Smooth muscle cell of the brain vasculature (primary cell): ENCODE measurements at regions not wholly inside any gene's neighbourhood (a gene's known extent, or its start where the extent isn't known, plus 50 kb on each side); places are given as distances from the start of the nearest gene placed in this dataset.
"Not testable (repeated sequence)": the region's sequence is repeated elsewhere in the genome, so short reads cannot be mapped to it uniquely, and the experiment has no call there.

ENCODE experiments used
- DNase-seq: peaks from one replicate; pipeline ENCODE4 v3.0.0-alpha.2; 2012; ENCODE audit warnings: low read depth, low spot score

DNA sequence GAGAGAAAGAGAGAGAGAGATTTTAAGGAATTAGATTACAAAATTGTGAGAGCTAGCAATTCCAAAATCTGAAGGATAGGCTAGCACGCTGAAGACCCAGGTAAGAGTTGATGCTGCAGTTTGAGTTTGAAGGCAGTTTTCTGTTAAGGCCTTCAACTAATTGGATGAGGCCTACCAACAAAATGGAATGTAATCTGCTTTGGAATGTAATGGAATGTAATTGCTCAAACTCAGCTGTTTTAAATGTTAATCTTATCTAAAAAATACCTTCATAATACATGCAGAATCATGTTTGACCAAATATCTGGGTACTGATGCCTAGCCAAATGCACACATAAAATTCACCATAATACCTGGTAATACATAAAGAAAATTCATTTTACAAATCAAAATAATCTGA is 976.1 kb downstream of the LTN1 start:
- DNase-seq, result no peak

DNA sequence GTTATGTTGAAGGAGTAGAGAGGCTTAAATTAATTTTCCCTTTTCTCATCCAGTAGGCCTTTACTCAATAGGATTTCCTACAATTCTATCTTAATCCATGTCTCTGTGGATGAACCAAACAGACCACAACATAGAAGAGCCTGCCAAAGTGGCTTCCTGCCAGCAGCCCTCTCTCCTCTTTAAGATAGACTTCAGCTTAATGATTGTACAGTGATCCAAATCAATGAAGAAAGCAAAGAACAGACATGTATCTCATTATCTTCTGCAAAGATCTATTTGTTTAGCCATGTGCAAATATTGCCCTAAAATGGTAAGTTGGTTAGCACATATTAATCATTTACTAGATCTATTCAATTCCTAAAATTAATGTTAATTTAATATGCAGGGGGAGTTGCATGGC is 979.6 kb downstream of the LTN1 start:
- not testable (repeated sequence) for DNase-seq

DNA sequence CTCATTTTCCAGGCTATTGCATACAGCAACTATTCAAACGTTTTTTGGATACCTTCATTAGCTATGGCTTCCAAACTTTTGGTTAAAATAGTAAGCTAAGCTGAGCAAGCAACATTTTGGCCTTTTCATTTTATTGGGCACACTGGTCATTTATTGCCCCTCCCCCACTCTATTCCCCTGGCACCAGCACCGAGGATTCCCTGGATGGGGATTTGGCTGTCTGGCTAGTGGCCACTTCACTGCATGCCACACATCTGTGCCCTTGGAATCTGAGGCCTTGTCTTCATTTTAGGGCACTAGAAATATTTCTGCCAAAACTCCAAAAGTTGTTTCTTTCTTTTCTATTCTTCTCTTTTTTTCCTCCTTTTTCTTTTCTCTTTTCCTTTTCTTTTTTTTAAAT is 980.7 kb downstream of the LTN1 start:
- DNase-seq, result not testable (repeated sequence)

DNA sequence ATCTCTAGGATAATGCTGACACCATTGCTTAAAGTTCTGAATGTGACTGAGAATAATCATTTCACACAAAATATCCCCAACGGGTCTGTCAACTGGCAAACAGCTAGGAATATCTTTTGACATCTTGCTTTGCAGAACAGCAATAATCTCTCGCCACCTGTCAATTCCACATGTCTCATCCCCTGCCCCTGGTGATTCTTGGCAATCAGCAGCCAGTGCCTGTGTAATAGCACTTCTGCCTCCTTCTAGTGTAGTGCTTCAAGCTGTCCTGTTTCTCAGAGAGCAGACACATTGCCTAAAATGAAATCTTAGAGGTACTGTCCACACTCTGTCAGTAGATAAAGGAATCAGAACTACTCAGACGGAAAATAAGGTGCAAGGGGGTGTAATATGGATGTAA is 984.4 kb downstream of the LTN1 start:
- not testable (repeated sequence) for DNase-seq

DNA sequence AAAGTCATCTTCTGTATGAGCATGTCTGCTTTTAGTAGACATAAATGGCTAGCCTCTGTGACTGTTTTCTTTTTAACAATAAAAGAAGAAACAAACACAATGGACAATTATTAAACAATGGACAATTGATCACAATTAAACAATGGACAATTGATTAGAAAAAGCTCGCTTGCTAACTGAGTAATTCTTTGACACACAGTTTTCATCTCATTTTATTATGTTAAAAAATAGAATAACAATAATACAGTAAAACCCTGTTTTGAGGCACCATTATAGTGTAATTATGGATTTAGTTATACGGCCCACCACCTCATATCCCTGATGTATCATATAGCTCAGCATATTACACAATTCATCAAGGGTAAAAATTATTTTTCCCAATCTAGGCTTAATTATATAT is 989.0 kb downstream of the LTN1 start:
- not testable (repeated sequence) for DNase-seq

DNA sequence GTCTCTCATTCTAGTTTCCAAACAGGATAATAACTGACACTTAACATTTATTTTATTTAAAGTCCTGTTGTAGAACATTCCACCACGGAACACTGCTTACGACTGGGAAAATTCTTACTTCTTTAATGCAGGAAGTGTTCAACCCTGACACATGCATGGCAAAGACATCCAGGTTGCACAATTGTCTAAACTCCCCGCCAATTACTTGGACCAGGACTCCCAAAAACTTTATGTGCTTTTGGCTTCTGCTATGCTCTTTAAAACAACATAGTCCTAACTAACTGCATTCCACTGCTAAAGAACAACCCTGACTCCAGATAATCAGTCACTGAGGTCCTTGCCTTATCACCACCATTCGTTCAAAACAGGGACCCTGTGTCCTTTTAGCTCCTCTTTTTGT is 995.8 kb downstream of the LTN1 start:
- DNase-seq, result not testable (repeated sequence)

DNA sequence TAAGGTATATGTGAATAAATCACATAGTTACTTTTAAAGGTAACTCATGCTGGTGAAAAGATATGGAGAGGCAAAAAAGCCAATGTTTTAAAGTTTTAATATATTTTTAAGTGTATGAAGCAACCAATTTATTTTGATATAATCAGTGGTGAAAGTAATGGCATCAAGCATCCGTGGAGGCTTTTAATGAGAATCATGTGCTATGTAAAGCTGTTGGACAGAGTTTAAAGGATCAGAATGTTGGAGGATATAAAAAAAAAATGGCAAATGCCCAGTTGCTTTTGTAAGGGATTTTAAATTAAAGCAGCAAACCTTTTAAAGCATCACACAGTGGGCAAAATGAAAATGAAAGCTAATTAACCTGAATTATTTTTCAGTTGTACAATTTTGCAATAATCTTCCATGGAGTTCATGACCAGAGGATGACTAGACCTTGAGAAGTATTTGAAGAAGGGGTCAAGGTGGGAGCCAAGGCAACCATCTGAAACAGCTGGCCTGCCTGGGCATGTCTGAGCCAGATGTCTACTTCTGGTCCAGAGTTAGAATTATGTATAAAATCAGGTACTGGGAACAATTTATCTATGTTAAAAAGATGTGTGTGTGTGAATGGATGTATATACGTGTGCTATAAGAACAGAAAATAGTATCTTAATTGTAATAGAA is 1007.9 kb downstream of the LTN1 start:
- not testable (repeated sequence) for DNase-seq

DNA sequence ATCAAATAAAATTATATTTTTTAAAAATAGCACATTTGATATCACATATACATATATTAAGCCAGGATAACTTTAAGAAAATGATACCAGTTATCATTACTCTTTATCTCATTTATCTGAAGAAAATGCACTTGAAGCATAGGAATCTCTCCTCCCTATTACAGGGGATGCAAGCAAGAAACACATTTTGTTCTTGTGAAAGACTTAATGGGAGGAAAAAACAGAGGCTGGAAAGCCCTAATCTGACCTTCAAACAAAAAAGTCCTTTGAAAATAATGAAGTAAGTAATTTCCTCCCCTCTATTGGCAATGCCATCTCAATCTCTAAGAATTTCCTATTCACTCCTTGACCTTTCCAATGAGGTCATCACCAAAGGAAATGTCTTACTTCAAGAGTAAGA is 1012.6 kb upstream of the ADAMTS5 start:
- not testable (repeated sequence) for DNase-seq

DNA sequence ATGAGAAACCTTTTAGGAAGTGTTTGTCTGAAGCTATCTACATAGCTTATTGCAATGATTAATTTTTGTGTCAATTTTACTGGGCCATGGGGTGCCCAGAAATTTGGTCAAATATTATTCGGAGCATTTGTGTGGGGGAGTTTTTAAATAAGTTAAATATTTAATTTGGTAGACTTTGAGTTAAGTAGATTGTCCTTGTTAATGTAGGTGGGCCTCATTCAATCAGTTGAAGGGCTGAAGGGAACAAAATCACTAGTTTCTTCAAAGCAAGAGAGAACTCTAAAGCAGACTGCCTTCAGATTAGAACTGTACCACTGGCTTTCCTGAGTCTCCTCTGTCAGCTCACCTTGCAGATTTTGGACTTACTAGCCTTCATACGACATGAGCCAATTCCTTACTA is 1008.6 kb upstream of the ADAMTS5 start:
- DNase-seq, result no peak

DNA sequence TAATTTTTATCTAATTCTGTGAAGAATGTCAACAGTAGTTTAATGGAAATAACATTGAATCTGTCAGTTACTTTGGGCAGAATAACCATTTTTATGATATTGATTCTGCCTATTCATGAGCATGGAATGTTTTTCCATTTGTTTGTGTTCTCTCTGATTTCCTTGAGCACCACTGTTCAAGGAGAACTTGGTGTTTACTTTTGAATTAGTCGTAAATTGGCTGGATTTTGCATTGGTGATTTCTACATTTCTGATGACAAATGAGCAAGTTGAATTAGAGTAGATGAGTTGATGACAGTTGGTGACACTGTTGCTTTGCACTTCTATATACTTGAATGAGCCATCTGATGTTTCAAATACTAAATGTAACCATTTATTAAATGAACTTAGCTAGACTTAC is 1007.3 kb upstream of the ADAMTS5 start:
- DNase-seq, result not testable (repeated sequence)

DNA sequence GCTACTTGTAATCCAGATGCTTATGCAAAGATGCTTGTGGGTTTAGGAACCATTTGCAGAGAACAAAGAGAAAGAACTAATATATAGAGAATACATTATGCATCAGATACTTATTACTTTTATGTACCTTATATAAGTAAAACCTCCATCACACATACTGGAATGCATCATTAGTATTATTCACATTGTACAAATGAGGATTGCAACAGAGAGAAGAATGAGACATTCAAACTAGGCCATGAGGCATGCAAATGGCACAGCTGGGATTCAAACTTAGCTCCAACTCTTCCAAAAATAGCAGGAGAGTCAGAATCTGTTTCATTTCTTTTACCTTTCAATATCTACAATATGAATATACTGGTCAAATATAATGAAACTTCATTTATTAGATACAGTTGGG is 1001.4 kb upstream of the ADAMTS5 start:
- DNase-seq, result not testable (repeated sequence)

DNA sequence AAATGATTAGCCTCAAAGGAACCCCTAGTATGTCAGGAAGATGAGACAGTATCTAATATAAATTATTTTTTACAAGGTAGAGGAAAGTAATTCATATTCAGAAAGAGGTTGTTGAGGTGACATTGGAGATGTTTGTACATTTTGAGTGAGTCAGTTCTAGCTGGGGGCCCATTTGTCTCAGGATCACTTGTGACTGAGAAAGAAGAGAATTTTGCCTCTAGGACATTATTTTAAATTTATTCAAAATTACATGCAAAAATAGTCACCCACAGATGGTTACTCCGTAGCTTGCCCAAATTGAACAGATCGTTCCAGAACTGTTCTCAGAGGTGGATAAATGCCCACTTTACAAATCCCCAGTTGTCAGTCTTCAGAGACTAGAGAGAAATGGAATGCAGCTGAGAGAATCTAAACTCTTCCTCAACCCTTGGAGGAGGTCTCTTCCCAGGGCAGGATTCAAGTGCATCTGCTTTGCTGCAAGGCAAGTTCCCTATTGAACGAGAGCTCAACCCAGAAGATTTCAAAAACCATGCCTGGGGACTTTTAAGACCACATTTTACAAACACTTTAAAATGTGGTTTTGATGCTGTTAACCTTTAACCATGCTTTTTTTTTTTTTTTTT is 987.8 kb upstream of the ADAMTS5 start:
- no peak for DNase-seq

DNA sequence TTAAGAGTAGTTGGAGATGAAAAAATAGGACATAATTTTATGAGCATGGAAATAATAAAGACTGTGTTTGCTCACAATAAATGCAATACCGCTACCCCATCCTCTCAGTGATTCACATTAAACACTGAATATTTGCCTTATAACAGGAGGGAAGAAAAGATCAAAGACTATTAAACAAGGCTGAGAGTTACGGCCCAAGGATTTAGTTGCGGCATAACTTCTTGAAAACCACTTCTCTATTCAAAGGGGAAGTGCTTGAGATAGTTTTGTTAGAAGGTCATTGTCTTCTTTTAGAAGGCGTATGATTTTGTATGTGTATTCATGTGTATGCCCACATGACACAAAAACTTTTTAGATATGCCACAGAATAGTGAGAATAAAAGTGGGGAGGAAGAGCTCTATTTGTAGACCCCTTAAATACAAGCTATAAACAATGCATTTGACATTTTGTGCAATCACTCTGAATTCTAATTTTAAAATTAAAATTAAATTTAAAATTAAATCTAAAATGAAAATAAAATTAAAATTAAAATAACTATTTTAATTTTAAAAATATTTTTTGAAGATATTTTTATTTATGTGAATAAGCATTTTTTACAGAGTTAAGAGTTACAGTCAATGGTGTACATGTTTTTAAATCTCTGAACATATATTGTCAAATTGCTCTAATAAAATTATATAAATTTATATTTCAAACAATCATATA is 986.6 kb upstream of the ADAMTS5 start:
- no peak for DNase-seq

DNA sequence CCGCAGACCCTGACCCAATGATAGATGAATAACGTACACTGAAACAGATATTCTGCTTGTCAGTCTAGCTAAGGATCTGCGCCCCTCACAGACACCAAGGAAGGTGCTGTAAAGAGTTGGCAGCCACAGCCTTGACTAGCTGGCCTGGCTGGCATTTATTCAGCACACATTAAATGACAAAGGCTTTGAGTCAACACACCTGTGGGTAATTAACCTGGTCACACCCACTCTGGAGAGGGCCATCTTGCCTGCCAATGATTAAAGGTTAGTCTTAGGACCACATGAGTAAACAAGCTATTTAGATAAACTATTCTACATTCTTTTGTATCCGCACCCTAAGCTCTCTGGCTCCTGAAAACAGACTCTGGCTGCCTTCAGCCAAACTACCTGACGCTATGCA is 982.2 kb upstream of the ADAMTS5 start:
- not testable (repeated sequence) for DNase-seq

DNA sequence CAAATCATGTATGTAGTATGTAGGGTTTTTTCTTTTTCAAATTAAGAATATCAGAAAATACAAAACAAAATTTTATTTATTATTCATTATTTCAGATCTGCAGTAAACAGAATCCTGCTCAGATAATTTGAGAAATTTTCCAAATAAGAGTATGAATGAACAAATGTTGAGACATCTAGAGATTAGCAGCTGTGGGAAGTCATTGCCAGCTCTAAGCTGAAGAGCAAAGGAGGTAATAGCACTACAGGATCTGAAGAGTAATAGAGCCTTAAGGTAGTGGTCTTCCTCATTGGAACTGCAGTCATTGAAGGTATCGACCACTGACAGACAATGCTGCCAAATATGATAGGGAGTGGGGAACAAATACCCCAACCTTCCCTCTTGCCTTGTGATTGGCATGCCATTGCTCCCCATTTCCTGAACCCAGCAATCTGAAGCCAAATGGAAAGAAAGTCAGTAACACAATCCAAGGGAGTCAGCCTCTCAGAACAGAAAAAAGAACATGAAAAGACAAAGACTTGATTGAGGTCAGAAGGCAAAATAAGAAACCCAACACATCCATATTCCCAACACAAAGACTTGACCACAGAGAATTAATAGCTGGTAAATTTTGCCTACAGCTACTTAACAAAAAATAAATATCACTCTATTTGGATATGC is 963.4 kb upstream of the ADAMTS5 start:
- not testable (repeated sequence) for DNase-seq

DNA sequence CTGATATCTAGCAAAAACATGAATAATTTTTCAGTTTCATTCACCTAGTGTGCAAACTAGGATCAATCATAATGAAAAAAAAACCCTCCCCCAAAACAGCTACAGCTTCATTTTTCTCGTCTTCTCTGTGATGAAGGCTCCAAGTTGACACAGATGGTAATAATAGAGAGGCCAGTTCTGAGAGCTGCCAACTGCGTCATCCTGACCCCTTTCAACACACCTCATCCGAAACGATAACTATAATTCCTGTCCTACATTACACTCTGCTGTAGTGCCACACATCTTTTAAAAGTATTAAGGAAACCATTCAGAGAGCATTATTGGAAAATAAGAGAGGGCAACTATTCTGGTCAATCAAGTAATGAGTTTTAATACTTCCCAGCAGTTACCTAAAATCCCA is 962.3 kb upstream of the ADAMTS5 start:
- not testable (repeated sequence) for DNase-seq

DNA sequence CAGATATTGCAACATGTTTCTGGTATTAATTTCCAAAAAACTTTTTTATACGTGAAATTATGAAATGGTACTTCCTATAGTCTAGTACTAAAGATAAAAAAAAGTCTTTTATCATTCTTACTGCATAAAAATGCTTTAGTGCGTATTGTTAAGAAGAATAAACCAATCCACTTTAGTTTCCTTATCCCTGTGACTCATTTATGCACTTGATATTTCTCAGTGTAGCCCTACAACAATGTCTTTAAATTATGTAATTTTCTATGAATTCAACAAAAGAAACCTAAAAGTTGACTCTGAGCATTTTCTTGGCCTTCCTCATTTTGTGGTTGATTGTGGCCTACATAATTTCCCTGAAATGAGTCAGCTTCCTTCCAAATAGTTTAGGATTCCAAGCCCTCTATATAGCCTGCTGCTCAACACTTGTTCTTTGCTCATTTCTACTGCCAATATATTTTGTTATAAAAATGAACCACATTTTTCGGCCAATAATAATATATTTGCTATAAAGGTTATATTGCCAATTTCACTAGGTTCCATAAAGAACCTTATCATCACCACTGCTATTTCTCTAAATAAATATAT is 961.7 kb upstream of the ADAMTS5 start:
- DNase-seq, result not testable (repeated sequence)

DNA sequence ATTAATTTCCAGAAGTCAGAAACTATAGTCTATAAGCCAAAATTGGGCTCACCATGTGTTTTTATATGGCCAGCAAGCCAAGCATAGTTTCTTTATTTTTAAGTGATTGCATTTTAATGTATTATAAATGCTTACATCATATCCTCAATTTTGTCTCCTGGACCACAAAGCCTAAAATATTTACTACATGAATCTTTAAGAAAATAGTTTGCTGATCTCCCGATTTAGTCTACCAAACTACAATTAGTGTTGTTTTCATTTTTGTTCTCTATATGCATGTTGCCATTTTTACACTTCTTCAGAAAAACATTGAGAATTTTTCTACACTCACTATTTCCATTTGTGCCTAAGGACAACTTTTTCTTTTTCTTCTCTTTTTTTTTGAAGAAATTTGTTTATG is 954.5 kb upstream of the ADAMTS5 start:
- not testable (repeated sequence) for DNase-seq

DNA sequence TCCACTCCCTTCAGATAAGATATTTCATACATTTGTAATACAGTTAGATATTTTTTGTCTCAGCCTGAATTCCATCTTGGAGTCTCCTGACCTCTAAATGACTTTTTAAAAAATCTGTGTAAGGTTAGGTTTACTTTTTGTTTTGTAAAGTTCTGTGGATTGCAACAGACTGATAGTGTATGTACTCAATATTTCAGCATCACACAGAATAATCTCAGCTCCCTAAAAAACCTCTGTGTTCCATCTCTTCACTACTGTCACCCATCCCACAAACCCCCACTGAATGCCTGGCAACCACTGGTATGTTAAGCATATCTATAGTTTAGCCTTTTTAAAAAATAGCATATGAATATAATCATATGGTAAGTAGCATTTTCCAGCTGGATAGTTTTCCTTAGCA is 951.1 kb upstream of the ADAMTS5 start:
- DNase-seq, result not testable (repeated sequence)

DNA sequence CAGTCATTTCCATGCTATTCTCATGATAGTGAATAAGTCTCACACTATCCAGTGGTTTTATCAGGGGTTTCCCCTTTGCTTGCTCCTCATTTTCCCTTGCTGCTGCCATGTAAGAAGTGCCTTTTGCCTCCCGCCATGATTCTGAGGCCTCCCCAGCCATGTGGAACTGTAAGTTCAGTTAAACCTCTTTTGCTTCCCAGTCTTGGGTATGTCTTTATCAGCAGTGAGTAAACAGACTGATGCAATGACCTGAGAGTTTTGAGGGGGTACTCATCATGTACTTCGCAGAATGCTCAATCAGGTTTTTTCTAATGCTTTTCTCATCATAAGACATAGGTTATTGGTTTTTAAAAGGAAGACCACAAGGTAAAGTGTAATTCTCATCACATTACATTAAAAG is 949.4 kb upstream of the ADAMTS5 start:
- not testable (repeated sequence) for DNase-seq

DNA sequence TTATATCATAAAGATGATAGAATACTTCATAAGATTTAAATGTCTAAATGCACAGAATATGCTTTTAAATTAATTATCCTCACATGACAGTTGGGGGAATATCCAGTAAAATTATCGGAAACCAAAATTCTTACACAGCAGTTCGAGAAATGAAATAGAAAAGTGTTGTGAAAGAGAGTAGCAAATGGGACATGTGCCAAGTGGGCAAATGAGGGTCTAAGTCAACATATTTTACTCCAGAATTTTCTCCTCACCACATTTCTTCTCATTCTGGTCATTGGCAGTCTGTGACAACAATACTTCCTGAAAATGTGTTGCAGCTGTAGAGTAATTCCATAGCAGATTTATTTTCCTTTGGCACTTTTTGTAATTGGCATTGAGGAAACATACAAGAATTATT is 945.2 kb upstream of the ADAMTS5 start:
- not testable (repeated sequence) for DNase-seq

DNA sequence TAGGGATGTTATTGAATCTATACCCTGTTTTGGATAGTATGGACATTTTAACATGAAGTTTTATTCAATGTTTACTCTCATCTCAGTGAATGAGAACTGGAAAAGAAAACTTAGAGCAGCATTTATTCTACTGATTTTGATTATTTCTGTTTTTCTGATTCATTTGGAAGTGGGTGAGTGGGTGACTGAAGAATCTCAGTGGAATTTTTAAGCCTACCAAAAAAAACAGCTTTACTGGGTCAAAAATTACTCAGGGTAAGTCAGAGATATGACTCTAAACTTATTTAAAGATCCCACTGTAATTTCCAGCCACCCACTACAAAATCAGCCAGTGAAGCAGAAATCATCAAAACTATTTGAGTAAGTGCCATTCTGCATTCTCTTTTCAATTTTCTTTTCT is 942.6 kb upstream of the ADAMTS5 start:
- not testable (repeated sequence) for DNase-seq
